OCI-LY1 (cell line): ENCODE measurements at regions not wholly inside any gene's neighbourhood (a gene's known extent, or its start where the extent isn't known, plus 50 kb on each side); places are given as distances from the start of the nearest gene placed in this dataset.

ENCODE experiments used
- H2AFZ ChIP-seq: fragments of 200-600 bp; sonication (generic), shearing (Covaris generic); 2 replicates; pipeline ENCODE4 v1.6.0; 2014; ENCODE audit warnings: antibody characterized with exemption, mild to moderate bottlenecking, low read length
- H3F3A ChIP-seq: fragments of 200-600 bp; sonication (generic), shearing (Covaris generic); 2 replicates; pipeline ENCODE4 v1.6.0; 2014; ENCODE audit warnings: mild to moderate bottlenecking, antibody characterized with exemption, low read length, moderate library complexity; ENCODE audit not compliant: insufficient read depth
- H3K27ac ChIP-seq: fragments of 200-600 bp; sonication (generic); 2 replicates; pipeline ENCODE4 v1.5.1; 2014; ENCODE audit warnings: low read length, mixed run types, mild to moderate bottlenecking, low read depth; ENCODE audit not compliant: poor library complexity, severe bottlenecking
- H3K27me3 ChIP-seq: fragments of 200-600 bp; sonication (generic); 2 replicates; pipeline ENCODE4 v1.6.0; 2014; ENCODE audit warnings: antibody characterized with exemption, mild to moderate bottlenecking, low read length, moderate library complexity; ENCODE audit not compliant: insufficient read depth
- H3K36me3 ChIP-seq: fragments of 200-600 bp; sonication (generic); 2 replicates; pipeline ENCODE4 v1.6.1; 2014; ENCODE audit warnings: mild to moderate bottlenecking, antibody characterized with exemption, low read length, moderate library complexity, mixed read lengths; ENCODE audit not compliant: insufficient read depth
- H3K4me1 ChIP-seq: fragments of 200-600 bp; sonication (generic); 2 replicates; pipeline ENCODE4 v1.5.1; 2014; ENCODE audit warnings: mild to moderate bottlenecking, low read length, moderate library complexity; ENCODE audit not compliant: insufficient read depth, severe bottlenecking
- H3K4me2 ChIP-seq: fragments of 200-600 bp; sonication (generic), shearing (Covaris generic); 2 replicates; pipeline ENCODE4 v1.6.1; 2014; ENCODE audit warnings: low read length
- H3K4me3 ChIP-seq: fragments of 200-600 bp; sonication (generic); 2 replicates; pipeline ENCODE4 v1.5.1; 2014; ENCODE audit warnings: low read length, low read depth, mild to moderate bottlenecking, mixed read lengths; ENCODE audit not compliant: poor library complexity, severe bottlenecking
- H3K79me2 ChIP-seq: fragments of 200-600 bp; shearing (Covaris generic); 2 replicates; pipeline ENCODE4 v1.6.1; 2016; ENCODE audit warnings: mixed run types, low read length, mixed read lengths; ENCODE audit not compliant: insufficient read depth
- H3K9ac ChIP-seq: fragments of 200-600 bp; sonication (generic), shearing (Covaris generic); 2 replicates; pipeline ENCODE4 v1.6.1; 2014; ENCODE audit warnings: mild to moderate bottlenecking, low read length, mixed read lengths
- H3K9me2 ChIP-seq: fragments of 200-600 bp; sonication (generic), shearing (Covaris generic); 2 replicates; pipeline ENCODE4 v1.6.1; 2014; ENCODE audit warnings: low read depth, mild to moderate bottlenecking, low read length, mixed read lengths
- H3K9me3 ChIP-seq: fragments of 200-600 bp; shearing (Covaris generic); 2 replicates; pipeline ENCODE4 v1.6.1; 2014; ENCODE audit warnings: low read length, mixed read lengths
- H4K20me1 ChIP-seq: fragments of 200-600 bp; sonication (generic), shearing (Covaris generic); 2 replicates; pipeline ENCODE4 v1.6.0; 2016; ENCODE audit warnings: mild to moderate bottlenecking, low read length; ENCODE audit not compliant: insufficient read depth
- EZH2 ChIP-seq: fragments of 200-600 bp; sonication (generic), shearing (Covaris generic); IDR thresholded peaks from 2 replicates; pipeline ENCODE4 v1.8.0; 2017; ENCODE audit warnings: borderline replicate concordance, mixed run types, mild to moderate bottlenecking, antibody characterized with exemption, low read length, moderate library complexity, mixed read lengths
- TF ChIP-seq, protein P1 (sequence below): fragments of 200-600 bp; sonication (generic), shearing (Covaris generic); IDR thresholded peaks from 2 replicates; pipeline ENCODE4 v1.5.1; 2017; ENCODE audit warnings: mild to moderate bottlenecking, antibody characterized with exemption, low read length, moderate library complexity, mixed read lengths

DNA sequence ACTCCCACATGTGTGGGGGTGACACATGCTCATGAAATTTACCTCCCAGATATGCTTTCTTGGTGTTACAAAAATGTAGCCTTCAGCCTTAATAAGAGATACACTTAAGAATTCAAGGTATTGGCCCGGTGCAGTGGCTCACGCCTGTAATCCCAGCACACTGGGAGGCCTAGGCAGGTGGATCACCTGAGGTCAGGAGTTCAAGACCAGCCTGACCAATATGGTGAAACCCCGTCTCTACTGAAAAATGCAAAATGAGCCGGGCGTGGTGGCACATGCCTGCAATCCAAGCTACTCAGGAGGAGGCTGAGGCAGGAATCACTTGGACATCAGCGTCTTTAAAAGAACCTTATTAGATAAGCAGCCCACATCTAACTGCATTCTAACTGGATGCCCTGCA lies 614.3 kb upstream of the CDH4 start:
- no peak overlapping the region for H2AFZ ChIP-seq
- no peak overlapping the region for H3K27ac ChIP-seq
- no peaks in the 10 kb centered on the region for H3K9me2 ChIP-seq
- no peaks in the 10 kb centered on the region for H3K79me2 ChIP-seq
- 0 out of 2 replicates have a peak, but pooled peaks cover 5% of the 10 kb centered on the region for H3K27me3 ChIP-seq
- H3K36me3 ChIP-seq = no peaks in the 10 kb centered on the region
- no peak overlapping the region for H3K4me3 ChIP-seq
- TF ChIP-seq, protein P1, sequence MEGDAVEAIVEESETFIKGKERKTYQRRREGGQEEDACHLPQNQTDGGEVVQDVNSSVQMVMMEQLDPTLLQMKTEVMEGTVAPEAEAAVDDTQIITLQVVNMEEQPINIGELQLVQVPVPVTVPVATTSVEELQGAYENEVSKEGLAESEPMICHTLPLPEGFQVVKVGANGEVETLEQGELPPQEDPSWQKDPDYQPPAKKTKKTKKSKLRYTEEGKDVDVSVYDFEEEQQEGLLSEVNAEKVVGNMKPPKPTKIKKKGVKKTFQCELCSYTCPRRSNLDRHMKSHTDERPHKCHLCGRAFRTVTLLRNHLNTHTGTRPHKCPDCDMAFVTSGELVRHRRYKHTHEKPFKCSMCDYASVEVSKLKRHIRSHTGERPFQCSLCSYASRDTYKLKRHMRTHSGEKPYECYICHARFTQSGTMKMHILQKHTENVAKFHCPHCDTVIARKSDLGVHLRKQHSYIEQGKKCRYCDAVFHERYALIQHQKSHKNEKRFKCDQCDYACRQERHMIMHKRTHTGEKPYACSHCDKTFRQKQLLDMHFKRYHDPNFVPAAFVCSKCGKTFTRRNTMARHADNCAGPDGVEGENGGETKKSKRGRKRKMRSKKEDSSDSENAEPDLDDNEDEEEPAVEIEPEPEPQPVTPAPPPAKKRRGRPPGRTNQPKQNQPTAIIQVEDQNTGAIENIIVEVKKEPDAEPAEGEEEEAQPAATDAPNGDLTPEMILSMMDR = no peak
- no peak for TF ChIP-seq EZH2
- no peaks in the 10 kb centered on the region for H3K4me1 ChIP-seq
- H3K9ac ChIP-seq = no peak overlapping the region
- no peaks in the 10 kb centered on the region for H3F3A ChIP-seq
- H3K4me2 ChIP-seq = no peak overlapping the region
- no peaks in the 10 kb centered on the region for H4K20me1 ChIP-seq
- no peaks in the 10 kb centered on the region for H3K9me3 ChIP-seq

DNA sequence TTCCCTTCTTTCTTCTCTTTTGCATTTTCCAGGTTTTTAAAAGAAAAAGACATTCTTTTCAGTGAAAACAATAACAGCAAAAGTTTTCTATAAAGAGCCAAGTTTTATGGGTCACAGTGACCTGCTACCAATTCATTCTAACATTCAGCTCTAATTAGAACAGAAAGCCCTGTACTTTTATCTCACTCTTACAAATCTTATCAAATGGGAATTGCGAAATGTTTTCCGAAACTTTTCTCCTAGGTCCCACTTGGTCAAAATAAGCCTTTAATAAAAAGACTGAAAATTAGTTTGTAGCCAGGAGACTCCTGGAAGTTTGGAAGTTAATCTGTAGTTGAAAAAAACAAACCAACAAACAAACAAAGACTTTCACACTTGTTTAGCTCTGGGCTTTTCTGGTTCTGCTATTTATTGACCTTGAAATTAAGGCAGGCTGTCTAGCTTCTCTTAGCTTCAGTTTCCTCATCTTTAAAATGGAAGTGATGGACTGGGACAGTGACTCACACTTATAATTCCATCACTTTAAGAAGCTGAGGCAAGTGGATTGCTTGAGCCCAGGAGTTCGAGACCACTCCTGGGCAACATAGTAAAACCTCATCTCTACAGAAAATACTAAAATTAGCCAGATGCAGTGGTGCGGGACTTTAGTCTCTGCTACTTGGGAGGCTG lies 613.5 kb upstream of the CDH4 start:
- Histone ChIP-seq H3K79me2 (no peaks in the 10 kb centered on the region), H3K27ac (no peak overlapping the region), H3K4me3 (no peak overlapping the region), H3K9me2 (no peaks in the 10 kb centered on the region), H3K36me3 (no peaks in the 10 kb centered on the region), H3K27me3 (0 out of 2 replicates have a peak, but pooled peaks cover 5% of the 10 kb centered on the region), H4K20me1 (no peaks in the 10 kb centered on the region), H3K4me1 (no peaks in the 10 kb centered on the region), H3F3A (no peaks in the 10 kb centered on the region), H2AFZ (no peak overlapping the region), H3K9me3 (no peaks in the 10 kb centered on the region), H3K4me2 (no peak overlapping the region), H3K9ac (no peak overlapping the region)
- TF ChIP-seq, protein P1 = no peak
- TF ChIP-seq EZH2 = no peak

DNA sequence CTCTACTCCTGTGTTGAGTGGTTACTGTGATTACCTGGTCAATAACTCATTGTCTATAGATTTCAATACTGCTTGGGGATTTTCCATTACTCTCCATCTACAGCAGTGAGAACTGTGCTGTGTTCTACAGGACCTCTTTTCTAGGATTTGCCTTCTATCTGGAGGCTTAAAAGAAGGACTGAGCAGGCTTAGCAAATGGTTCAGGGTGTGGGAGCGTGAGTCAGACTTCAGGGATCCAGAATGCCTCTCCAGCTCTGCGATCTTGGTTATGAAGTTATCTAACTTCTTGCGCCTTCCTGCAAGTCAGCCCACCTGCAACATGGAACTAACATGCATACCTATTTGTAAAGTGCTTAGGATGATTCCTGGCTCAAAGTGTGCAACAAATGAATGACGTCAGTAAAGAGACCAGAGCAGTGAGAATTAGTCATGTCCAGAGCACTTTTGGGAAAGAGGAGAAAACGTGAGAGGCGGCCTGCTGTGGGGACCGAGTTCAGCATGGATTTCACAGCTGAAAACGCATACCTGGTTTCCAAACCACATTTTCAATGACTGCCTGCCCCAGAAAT lies 610.1 kb upstream of the CDH4 start:
- Histone ChIP-seq H2AFZ (no peak overlapping the region), H3K36me3 (no peaks in the 10 kb centered on the region), H3K9me3 (no peaks in the 10 kb centered on the region), H3K4me1 (no peaks in the 10 kb centered on the region), H3K9me2 (no peaks in the 10 kb centered on the region), H3K9ac (no peak overlapping the region), H4K20me1 (no peaks in the 10 kb centered on the region), H3K27me3 (no peaks in the 10 kb centered on the region), H3K4me2 (no peak overlapping the region), H3K4me3 (no peak overlapping the region), H3K79me2 (no peaks in the 10 kb centered on the region), H3K27ac (no peak overlapping the region), H3F3A (no peaks in the 10 kb centered on the region)
- TF ChIP-seq EZH2 = no peak
- TF ChIP-seq, protein P1 = no peak
